Loucy (cell line): ENCODE measurements at regions not wholly inside any gene's neighbourhood (a gene's known extent, or its start where the extent isn't known, plus 50 kb on each side); places are given as distances from the start of the nearest gene placed in this dataset.

Experiments
- EZH2phosphoT487 ChIP-seq: fragments of 200-600 bp; IDR thresholded peaks from 2 replicates; pipeline ENCODE4 v1.6.1; 2018; ENCODE audit warnings: antibody characterized with exemption, mild to moderate bottlenecking, moderate library complexity, borderline replicate concordance
- TF ChIP-seq, protein P1 (sequence below): fragments of 200-600 bp; sonication (generic); conservative IDR thresholded peaks from 2 replicates; pipeline ENCODE4 v1.5.1; 2014; ENCODE audit warnings: mild to moderate bottlenecking, antibody characterized with exemption, low read length

- TF ChIP-seq, protein P1, sequence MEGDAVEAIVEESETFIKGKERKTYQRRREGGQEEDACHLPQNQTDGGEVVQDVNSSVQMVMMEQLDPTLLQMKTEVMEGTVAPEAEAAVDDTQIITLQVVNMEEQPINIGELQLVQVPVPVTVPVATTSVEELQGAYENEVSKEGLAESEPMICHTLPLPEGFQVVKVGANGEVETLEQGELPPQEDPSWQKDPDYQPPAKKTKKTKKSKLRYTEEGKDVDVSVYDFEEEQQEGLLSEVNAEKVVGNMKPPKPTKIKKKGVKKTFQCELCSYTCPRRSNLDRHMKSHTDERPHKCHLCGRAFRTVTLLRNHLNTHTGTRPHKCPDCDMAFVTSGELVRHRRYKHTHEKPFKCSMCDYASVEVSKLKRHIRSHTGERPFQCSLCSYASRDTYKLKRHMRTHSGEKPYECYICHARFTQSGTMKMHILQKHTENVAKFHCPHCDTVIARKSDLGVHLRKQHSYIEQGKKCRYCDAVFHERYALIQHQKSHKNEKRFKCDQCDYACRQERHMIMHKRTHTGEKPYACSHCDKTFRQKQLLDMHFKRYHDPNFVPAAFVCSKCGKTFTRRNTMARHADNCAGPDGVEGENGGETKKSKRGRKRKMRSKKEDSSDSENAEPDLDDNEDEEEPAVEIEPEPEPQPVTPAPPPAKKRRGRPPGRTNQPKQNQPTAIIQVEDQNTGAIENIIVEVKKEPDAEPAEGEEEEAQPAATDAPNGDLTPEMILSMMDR: no peak
- TF ChIP-seq EZH2phosphoT487: no peak
These were observed 201.7 kb upstream of the RAB4A start for GRCh38 chr1:229069176-229069575.
